Ammon's horn (tissue), 1 donor: ENCODE measurements at regions not wholly inside any gene's neighbourhood (a gene's known extent, or its start where the extent isn't known, plus 50 kb on each side); places are given as distances from the start of the nearest gene placed in this dataset.

ENCODE experiments used
- DNase-seq: peaks from one replicate; pipeline ENCODE4 v3.0.0-alpha.2; 2016; ENCODE audit warnings: low spot score

GRCh38 chr10:78924319-78925003 lies 144.3 kb upstream of the ZMIZ1 start:
- no peak for DNase-seq

DNA sequence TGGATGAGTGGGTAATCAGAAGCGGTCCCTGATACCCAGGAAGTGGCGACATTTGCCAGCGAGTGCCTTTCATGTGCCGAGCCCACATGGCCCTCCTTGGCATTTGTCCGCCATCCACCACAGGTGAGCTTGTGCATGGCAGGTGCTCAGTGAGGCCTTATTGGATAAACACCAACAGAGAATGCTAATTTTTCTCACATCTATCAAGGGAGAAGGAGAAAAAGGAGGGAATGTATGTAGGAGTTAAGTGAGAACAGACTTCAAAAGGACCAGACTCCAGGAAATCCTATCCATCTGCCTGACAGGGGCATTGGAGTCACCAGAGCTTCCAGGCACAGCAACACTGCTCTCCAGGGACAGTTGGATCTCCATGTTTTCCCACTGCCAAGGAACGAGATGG lies 143.5 kb upstream of the ZMIZ1 start:
- DNase-seq: no peak

DNA sequence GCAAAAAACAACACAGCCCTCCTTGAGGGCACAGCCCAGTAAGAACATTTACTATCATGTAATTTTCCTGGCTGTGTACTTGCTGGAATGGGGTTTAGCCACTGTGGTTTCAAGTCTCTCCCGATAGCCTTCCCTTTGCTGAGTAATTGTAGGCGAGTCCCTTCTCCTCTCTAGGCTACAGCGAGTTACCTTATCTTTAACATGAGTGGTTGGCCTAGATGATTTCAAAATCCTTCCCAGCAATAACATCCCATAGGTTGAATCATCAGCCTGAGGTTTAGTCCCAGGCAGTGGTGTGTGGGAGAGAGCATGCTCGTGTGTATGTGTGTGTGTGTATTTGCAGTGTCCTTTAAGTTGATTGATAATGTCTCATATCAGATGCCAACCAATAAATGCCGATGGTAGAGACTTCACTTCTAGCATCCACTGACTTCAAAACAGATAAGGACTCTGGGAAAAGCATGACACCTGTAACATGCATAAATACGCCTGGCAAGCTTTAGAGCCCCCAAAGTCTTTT lies 142.9 kb upstream of the ZMIZ1 start:
- no peak for DNase-seq

- DNase-seq: no peak
Observed at GRCh38 chr10:78927257-78927995, 141.3 kb upstream of the ZMIZ1 start.

- DNase-seq: no peak
Observed at GRCh38 chr10:78928330-78928729, 140.4 kb upstream of the ZMIZ1 start.

GRCh38 chr10:78929541-78929940 lies 139.2 kb upstream of the ZMIZ1 start:
- DNase-seq: no peak

DNA sequence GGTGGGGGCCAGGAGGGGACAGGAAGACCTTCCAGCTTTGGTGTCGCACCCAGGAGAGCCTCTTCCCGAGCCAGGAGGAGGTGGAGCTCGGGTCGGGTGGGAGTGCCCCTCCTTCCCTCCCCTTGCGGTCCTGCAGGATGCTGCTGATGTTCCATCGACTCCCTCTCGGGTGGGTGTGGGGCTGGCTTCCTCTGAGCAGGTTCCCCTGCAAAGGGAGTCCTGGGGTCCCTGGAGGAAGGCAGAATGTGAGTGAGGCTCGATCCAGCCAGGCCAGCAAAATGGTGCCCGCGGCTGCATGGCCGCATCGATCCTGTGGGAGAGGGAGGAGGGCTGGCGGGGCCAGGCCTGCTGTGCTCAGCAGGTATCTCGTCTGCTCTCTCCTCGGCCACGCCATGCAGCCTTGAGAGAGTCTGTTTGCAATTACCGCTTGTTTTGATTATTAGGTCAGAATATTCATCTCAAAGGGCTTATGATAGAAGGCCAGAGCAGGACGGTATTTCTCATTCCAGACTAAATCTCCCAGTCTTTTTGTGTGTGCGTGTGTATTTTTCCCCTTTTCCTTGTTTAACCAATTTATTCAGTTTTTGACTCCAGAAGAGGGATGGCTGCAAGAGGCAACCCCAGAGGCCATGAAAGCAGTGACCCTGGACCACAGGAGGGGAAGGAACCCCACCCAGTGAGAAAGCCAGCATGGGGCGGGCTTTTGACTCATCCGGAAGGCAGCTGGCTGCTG lies 137.3 kb upstream of the ZMIZ1 start:
- no peak for DNase-seq

DNA sequence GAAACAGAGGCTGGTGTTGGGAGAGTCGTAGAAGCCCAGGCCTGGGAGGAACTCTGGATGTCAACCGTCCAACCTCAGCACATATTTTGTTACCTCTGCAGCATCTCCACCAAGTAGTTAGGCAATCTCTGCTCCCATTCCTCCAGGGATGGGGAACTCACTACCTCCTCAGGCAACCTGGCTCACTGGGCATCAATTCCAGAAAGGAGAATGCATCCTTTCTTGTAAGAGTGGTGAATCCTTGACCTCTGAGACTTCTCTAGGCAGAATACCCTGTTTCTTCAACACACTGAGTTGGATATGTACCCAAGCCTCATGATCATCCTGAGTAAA lies 136.7 kb upstream of the ZMIZ1 start:
- DNase-seq: no peak

- no peak for DNase-seq
Observed at GRCh38 chr10:78932861-78933260, 135.9 kb upstream of the ZMIZ1 start.

GRCh38 chr10:78933828-78934531 lies 134.8 kb upstream of the ZMIZ1 start:
- DNase-seq: no peak

DNA sequence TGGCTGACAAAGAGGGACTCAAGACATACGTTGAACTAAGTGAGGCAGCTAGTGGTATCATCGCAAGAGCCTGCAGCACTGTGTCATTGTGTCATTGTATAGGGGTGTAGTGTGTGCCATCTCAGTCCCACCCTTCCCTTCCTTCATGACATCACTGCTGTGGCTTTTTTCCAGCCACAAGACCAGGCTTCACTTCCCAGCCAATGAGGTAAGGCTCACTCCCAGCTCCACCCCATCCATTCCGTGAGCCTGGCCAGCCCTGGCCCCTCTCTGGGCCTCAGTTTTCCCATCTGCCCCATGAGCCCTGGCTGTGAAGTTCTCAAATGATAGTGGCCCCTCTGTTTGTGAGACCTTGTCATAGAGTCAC lies 134.3 kb upstream of the ZMIZ1 start:
- no peak for DNase-seq

DNA sequence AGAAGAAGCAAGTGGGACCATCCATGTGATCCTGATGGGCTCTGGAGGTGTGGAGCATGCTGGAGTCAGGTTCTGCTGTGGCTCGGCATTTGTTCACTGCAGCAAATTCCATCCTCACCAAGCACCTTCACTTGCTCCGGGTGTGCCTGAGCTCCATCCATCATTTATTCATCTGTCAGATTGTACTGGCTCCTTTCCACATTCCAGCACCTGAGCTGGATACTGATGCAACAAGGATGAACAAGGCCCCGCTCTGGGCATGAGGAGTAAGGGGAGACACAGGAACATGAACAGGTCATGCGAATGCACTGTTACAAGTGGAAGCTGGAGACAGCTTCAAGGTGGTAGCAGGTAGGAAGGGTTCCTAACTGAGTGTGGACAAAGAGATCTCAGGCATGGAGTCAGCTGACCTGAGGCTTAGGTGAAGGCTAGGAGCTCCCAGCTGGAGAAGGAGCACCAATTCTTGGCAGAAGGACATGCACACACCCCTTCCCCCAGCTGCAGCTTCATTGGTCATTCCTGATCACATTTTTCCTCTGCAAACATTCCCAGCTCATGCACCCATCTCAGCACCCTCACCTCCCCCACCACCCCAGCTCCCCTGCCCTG lies 133.7 kb upstream of the ZMIZ1 start:
- no peak for DNase-seq

- DNase-seq: no peak
Observed at GRCh38 chr10:78935697-78936407, 132.9 kb upstream of the ZMIZ1 start.

- no peak for DNase-seq
Observed at GRCh38 chr10:78936412-78937342, 132.1 kb upstream of the ZMIZ1 start.

- no peak for DNase-seq
Observed at GRCh38 chr10:78937393-78937792, 131.4 kb upstream of the ZMIZ1 start.

DNA sequence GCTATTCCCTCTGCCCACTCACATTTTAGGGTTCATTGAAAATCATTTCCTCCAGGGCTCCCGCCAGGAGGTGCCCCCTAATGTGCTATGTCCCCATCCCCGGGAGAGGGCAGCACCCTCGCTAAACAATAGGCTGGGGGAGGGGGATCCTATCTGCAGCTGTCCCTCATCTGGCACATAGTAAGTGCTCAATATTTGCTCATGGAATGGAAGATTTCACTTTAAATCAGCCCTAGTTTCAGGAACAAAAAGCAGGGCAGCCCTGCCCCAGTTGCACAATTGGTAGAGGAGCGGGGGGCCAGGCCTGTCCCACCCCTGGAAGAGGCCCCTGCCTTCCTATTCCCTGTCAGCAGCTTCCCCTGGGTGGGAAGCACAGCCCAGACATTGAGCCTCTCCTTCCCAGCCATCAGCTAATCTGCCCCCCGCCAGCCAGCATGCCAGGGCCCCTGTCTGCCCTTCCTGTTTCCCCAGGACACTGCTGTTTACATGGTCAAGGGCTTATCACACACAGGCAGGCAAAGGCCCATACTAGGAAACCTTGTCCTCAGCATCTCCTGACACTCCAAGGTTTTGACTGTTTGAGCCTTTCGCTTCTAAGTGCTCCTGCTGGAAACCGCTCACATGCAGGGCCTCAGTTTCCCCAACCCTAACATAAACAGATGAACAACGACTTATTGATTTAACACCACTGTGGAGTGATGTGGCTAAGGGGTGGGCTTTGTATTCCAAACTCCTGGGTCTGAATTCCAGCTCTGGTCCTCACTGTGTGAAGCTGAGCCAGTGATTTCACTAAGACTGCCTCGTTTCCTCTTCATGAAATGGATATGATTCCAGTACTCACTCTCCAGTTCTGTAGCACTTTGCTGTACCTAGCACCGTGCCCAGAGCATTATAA lies 130.7 kb upstream of the ZMIZ1 start:
- DNase-seq: no peak

DNA sequence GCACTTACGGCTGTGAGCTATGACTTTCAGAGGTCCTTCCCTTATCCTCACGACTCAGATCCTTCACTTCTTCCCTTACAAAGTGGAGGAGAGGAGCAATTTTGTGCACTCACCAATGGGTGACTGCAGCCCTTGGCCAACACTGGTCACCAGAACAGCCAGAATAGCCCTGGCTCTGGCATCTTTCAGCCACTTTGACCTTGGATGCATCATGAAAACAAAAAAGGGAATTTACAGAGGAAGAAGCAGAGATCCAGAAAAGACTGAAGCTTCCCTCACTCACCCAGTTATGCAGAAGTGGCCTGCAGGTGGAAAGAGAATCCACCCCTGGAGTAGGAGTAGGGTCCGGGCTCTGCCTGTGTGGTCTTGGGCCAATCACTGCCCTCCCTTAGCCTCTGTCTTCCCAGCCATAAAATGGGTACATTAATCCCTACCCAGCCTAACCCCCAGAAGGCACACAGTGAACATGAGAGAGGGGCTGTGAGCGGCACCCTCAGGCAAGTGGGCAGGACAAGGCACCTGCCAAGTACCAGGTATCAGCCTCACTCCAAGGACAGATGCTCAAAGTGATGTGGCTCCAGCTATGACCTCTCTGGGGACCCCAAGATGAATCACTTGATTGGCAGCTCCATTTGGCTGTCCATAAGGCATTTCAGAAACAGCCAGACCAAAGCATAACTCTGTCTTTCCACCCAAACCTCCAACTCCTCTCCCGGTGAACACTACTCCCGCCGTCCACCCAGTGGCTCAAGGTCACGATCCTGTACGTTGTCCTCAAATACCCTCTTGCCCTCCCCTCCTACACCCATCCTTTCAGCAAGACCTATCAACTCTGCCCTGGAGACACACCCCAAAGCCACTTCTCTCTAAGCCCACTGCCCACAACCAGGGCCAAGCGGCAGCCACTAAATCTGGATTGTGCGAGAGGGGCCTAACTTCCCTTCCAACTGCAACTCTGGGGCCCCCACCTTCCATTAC lies 129.8 kb upstream of the ZMIZ1 start:
- DNase-seq: no peak

DNA sequence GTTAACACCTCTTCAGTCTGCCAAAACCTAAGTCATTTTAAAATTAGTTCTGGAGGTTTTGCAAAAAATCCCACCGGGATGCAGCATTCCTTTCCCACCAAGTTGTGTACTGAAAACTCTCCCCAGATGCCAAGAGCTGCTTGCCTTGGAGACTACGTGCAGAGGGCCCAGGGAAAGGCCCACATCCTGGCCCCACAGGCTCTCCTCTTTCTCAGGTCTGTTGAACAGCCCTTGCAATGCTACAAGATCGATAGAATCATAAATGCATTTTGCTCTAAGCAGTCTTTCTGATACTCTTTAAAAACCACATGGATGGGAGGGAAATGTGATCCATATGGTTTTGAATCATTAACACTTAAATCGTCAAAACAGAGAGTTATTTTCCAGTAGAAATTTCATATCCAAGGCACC lies 126.7 kb upstream of the ZMIZ1 start:
- no peak for DNase-seq
